ENCODE measurements at regions not wholly inside any gene's neighbourhood (a gene's known extent, or its start where the extent isn't known, plus 50 kb on each side); places are given as distances from the start of the nearest gene placed in this dataset.
"Not testable (repeated sequence)": the region's sequence is repeated elsewhere in the genome, so short reads cannot be mapped to it uniquely, and the experiment has no call there.

GRCh38 chr11:126149759-126150625, 61.5 kb downstream of the RPUSD4 start:
- TF ChIP-seq TAF1 (IDR thresholded peaks at IDR 0.05; ENCODE audit: borderline replicate concordance, low read depth, low read length) (no peak), POLR2AphosphoS5 (IDR thresholded peaks at IDR 0.05; ENCODE audit: low read depth, low read length) (no peak), POLR2A (IDR thresholded peaks at IDR 0.05; ENCODE audit: low read depth, low read length) (no peak)
- FAIRE-seq, result no peak
- DNase-seq (ENCODE audit: insufficient read length), result no peak

GRCh38 chr11:126148317-126148716, 63.1 kb downstream of the RPUSD4 start:
- TF ChIP-seq POLR2AphosphoS5 (IDR thresholded peaks at IDR 0.05; ENCODE audit: low read depth, low read length) (no peak), TAF1 (IDR thresholded peaks at IDR 0.05; ENCODE audit: borderline replicate concordance, low read depth, low read length) (no peak), POLR2A (IDR thresholded peaks at IDR 0.05; ENCODE audit: low read depth, low read length) (no peak)
- FAIRE-seq (no peak), DNase-seq (ENCODE audit: insufficient read length) (no peak)

DNA sequence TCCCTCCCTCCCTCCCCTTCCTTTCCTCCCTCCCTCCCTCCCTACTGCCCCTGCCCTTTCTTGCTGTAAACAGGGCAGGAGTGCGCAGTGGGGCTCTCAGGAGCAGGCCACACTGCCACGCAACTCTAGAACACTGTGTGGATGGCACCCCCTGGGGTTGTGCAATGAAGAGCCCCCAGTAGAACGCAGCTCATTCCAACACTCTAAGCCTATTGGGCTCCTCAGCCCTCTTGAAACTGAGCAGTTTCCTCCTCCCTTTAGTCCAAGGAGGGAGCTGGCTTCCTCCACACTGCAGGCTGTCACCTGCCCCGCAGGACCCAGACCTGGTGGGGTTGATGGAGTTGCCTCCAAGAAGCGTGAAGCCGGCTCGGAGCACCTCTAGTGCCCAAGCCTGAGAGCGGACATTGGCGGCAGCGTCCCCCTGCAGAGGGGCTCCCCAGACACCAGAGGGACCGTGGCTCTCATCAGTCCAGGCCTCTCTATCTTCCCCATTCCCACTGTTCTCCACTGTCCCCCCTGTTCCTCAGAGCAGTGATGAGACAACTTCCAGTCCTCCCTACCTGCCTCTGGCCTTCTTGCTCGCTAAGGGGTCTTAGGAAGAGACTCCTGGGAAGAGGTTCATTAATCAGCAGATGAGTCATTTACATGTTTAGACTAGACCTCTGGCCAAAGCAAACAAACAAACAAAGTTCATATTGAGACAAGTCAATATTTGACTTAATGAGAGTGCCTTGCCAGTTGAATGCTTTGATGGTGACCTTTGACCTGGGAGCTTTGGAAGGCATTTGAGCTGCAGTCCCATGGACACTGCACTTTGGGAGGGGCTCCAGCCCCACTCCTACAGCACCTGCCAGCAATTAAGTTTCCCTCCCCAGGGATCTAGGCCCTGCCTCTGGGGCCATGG, 64.0 kb downstream of the RPUSD4 start:
- no peak for FAIRE-seq
- no peak for DNase-seq (ENCODE audit: insufficient read length)
- TF ChIP-seq POLR2A (IDR thresholded peaks at IDR 0.05; ENCODE audit: low read depth, low read length) (no peak), POLR2AphosphoS5 (IDR thresholded peaks at IDR 0.05; ENCODE audit: low read depth, low read length) (no peak), TAF1 (IDR thresholded peaks at IDR 0.05; ENCODE audit: borderline replicate concordance, low read depth, low read length) (no peak)

GRCh38 chr11:126146454-126147192, 64.8 kb downstream of the RPUSD4 start:
- DNase-seq (ENCODE audit: insufficient read length), result no peak
- TF ChIP-seq POLR2A (IDR thresholded peaks at IDR 0.05; ENCODE audit: low read depth, low read length), result no peak
- TF ChIP-seq POLR2AphosphoS5 (IDR thresholded peaks at IDR 0.05; ENCODE audit: low read depth, low read length), result no peak
- no peak for TF ChIP-seq TAF1 (IDR thresholded peaks at IDR 0.05; ENCODE audit: borderline replicate concordance, low read depth, low read length)
- no peak for FAIRE-seq

DNA sequence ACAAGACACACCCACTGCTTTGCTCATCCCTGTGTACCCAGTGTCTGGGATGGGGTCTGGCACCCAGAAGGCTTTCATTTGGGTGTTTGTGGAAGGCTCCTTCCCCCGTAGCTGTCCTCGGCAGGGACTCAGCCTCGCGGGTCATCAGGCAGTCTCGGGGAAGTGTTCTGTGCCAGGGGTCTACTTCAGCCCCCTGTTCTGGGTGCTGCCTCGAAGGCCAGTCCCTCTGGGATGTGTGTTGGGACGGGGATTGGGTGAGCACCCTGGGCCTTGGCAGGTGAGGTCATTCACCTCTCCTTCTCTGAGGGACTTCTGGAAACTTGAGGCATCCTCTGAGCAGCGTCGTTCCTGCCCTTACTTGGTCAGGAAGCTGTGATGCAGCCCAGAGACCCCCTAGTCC, 65.5 kb downstream of the RPUSD4 start:
- TF ChIP-seq POLR2A (IDR thresholded peaks at IDR 0.05; ENCODE audit: low read depth, low read length), result no peak
- no peak for TF ChIP-seq TAF1 (IDR thresholded peaks at IDR 0.05; ENCODE audit: borderline replicate concordance, low read depth, low read length)
- TF ChIP-seq POLR2AphosphoS5 (IDR thresholded peaks at IDR 0.05; ENCODE audit: low read depth, low read length), result no peak
- DNase-seq (ENCODE audit: insufficient read length) (no peak), FAIRE-seq (no peak)

GRCh38 chr11:126143491-126143890, 68.0 kb downstream of the RPUSD4 start:
- FAIRE-seq; DNase-seq (ENCODE audit: insufficient read length): not testable (repeated sequence)

- DNase-seq (ENCODE audit: insufficient read length), result no peak
- no peak for TF ChIP-seq TAF1 (IDR thresholded peaks at IDR 0.05; ENCODE audit: borderline replicate concordance, low read depth, low read length)
- no peak for TF ChIP-seq POLR2A (IDR thresholded peaks at IDR 0.05; ENCODE audit: low read depth, low read length)
- TF ChIP-seq POLR2AphosphoS5 (IDR thresholded peaks at IDR 0.05; ENCODE audit: low read depth, low read length), result no peak
- no peak for FAIRE-seq
These were observed 70.5 kb downstream of the RPUSD4 start for GRCh38 chr11:126140926-126141280.

GRCh38 chr11:126140201-126140925, 71.1 kb downstream of the RPUSD4 start:
- DNase-seq (ENCODE audit: insufficient read length), result no peak
- no peak for FAIRE-seq
- TF ChIP-seq TAF1 (IDR thresholded peaks at IDR 0.05; ENCODE audit: borderline replicate concordance, low read depth, low read length) (no peak), POLR2AphosphoS5 (IDR thresholded peaks at IDR 0.05; ENCODE audit: low read depth, low read length) (no peak), POLR2A (IDR thresholded peaks at IDR 0.05; ENCODE audit: low read depth, low read length) (no peak)

DNA sequence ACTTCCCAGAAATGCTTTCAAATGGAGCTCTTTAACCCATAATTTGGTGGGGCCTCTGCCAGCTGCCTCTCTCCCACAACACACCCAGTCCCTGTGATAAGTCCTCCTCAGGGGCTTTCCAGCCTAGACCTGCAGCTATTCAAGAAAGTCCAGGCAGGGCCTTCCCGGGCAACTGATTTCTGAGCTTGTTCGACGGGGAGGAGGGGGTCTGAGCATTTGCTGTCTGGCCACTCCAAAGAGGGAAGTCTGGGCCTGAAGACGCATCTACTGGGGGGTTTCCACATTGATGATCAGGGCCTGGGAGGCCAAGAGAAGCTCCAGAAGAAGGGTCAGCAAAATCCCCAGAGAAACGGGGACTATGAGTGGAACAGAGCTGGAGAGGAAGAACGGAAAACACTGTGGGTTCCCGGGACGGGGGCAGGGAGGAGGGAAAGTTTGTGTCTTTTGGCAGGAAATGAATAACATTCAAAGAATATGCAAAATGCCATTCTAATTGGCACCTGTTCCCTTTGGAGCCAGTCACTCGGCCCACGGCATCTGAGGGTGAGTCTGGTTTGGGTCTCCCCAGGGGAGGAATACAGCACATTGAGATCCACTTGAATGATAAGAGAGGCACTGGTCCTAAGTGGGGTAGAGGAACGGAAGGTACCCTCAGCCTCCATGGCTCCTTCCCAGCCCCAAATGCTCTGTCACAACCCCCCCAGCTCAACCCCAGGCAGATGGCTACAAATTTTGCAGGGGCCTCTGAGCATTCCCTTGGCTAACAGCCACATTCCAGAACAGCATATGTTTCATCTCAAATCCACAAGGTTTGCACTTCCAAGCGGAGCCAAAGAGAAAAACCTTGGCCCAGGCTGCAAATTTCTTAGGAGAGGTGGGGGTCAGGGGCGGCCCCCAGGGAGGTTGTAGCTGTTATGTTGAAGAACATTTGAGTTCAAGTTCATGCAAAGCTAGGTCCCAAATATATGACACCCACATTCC, 72.0 kb downstream of the RPUSD4 start:
- DNase-seq (ENCODE audit: insufficient read length) (no peak), FAIRE-seq (peak; percentile 56)
- no peak for TF ChIP-seq TAF1 (IDR thresholded peaks at IDR 0.05; ENCODE audit: borderline replicate concordance, low read depth, low read length)
- TF ChIP-seq POLR2AphosphoS5 (IDR thresholded peaks at IDR 0.05; ENCODE audit: low read depth, low read length), result no peak
- TF ChIP-seq POLR2A (IDR thresholded peaks at IDR 0.05; ENCODE audit: low read depth, low read length), result no peak

- FAIRE-seq (no peak), DNase-seq (ENCODE audit: insufficient read length) (no peak)
- no peak for TF ChIP-seq POLR2A (IDR thresholded peaks at IDR 0.05; ENCODE audit: low read depth, low read length)
These were observed 72.8 kb downstream of the RPUSD4 start for GRCh38 chr11:126138636-126139035.

Measured in GM12892 (cell line).